ENCODE measurements at regions not wholly inside any gene's neighbourhood (a gene's known extent, or its start where the extent isn't known, plus 50 kb on each side); places are given as distances from the start of the nearest gene placed in this dataset.

- DNase-seq = no peak
Measured at GRCh38 chr5:50964746-50965653, 298.6 kb downstream of the PARP8 start.

GRCh38 chr5:50965654-50966375 is 299.4 kb downstream of the PARP8 start:
- DNase-seq = no peak

- DNase-seq = no peak
Measured at GRCh38 chr5:50967009-50967562, 300.6 kb downstream of the PARP8 start.

- no peak for DNase-seq
Measured at GRCh38 chr5:50967563-50968355, 301.3 kb downstream of the PARP8 start.

- DNase-seq = no peak
Measured at GRCh38 chr5:50968356-50969149, 302.1 kb downstream of the PARP8 start.

GRCh38 chr5:50969151-50970031 is 303.0 kb downstream of the PARP8 start:
- DNase-seq = no peak

GRCh38 chr5:50975840-50976239 is 309.4 kb downstream of the PARP8 start:
- DNase-seq = no peak

- no peak for DNase-seq
Measured at GRCh38 chr5:50978924-50979323, 312.5 kb downstream of the PARP8 start.

- DNase-seq = no peak
Measured at GRCh38 chr5:50984640-50985039, 318.2 kb downstream of the PARP8 start.

- no peak for DNase-seq
Measured at GRCh38 chr5:50990296-50990924, 324.0 kb downstream of the PARP8 start.

- DNase-seq = no peak
Measured at GRCh38 chr5:50995285-50995942, 329.0 kb downstream of the PARP8 start.

- no peak for DNase-seq
Measured at GRCh38 chr5:51001227-51001923, 334.9 kb downstream of the PARP8 start.

- no peak for DNase-seq
Measured at GRCh38 chr5:51002368-51002767, 335.9 kb downstream of the PARP8 start.

- no peak for DNase-seq
Measured at GRCh38 chr5:51013036-51013435, 346.6 kb downstream of the PARP8 start.

- no peak for DNase-seq
Measured at GRCh38 chr5:51018423-51018822, 352.0 kb downstream of the PARP8 start.

GRCh38 chr5:51024263-51024662 is 357.8 kb downstream of the PARP8 start:
- no peak for DNase-seq

GRCh38 chr5:51027271-51027670 is 356.0 kb upstream of the ISL1 start:
- no peak for DNase-seq

GRCh38 chr5:51028394-51028793 is 354.9 kb upstream of the ISL1 start:
- DNase-seq = no peak

GRCh38 chr5:51033215-51033614 is 350.0 kb upstream of the ISL1 start:
- DNase-seq = no peak
